ENCODE measurements at regions not wholly inside any gene's neighbourhood (a gene's known extent, or its start where the extent isn't known, plus 50 kb on each side); places are given as distances from the start of the nearest gene placed in this dataset.

DNA sequence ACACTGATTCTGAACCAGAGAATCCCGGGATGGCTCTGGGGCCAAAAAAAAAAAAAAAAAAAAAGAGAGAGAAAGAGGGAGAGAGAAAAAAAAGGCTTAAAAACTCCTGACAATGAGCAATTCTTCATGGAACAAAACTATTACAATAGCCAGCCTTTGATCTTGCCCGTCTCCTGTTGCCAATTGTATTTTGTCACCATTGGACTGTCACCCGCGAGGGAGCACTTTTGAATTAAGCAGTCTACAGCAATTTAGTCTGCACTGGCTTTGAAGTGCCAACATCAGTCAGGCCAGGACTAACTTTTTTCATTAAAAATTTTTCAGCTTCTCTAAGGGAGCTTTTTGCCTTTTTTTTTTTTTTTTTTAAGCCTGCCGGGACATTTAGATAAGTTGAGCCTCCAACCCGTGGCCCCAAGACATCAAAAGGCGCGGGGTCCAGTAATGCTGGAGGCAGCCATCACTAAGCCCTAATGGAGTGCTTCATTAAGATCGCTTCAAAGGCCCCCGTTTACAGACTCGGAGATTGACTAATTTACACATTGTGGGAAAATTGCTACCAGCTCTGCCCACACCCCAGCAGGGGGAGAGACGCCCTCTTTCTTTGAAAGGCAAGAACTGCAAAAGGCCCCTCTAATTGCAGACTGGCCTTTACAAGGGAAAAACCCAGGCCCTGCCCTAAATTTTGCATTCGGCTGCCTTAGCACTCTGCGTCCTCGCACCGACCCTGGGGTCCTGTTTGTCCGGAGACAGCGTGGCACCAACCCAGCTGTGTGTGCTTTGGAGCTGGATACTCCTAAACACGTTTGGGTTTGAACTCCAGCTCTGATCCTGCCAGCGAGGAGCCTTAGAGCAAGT, 98.1 kb upstream of the MSX1 start:
- no peak overlapping the region for H3K4me3 ChIP-seq
- H3K27me3 ChIP-seq: no peaks in the 10 kb centered on the region
- no peaks in the 10 kb centered on the region for H3K4me1 ChIP-seq (ENCODE audit: insufficient read depth)
- H3K27ac ChIP-seq: no peak overlapping the region
- intact Hi-C loops (cut with DNase I): no loop called here
- no peak for DNase-seq
- TF ChIP-seq POLR2A (IDR thresholded peaks at IDR 0.05) (no peak), EP300 (IDR thresholded peaks at IDR 0.05) (no peak)
- TF ChIP-seq, protein P1, sequence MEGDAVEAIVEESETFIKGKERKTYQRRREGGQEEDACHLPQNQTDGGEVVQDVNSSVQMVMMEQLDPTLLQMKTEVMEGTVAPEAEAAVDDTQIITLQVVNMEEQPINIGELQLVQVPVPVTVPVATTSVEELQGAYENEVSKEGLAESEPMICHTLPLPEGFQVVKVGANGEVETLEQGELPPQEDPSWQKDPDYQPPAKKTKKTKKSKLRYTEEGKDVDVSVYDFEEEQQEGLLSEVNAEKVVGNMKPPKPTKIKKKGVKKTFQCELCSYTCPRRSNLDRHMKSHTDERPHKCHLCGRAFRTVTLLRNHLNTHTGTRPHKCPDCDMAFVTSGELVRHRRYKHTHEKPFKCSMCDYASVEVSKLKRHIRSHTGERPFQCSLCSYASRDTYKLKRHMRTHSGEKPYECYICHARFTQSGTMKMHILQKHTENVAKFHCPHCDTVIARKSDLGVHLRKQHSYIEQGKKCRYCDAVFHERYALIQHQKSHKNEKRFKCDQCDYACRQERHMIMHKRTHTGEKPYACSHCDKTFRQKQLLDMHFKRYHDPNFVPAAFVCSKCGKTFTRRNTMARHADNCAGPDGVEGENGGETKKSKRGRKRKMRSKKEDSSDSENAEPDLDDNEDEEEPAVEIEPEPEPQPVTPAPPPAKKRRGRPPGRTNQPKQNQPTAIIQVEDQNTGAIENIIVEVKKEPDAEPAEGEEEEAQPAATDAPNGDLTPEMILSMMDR (IDR thresholded peaks at IDR 0.05): no peak
- no peaks in the 10 kb centered on the region for H3K36me3 ChIP-seq
- H3K9me3 ChIP-seq: no peaks in the 10 kb centered on the region
- WGBS, 3 donors: 77 to 89% (median 87%) methylated on average over 20 of the region's 20 CpGs

DNA sequence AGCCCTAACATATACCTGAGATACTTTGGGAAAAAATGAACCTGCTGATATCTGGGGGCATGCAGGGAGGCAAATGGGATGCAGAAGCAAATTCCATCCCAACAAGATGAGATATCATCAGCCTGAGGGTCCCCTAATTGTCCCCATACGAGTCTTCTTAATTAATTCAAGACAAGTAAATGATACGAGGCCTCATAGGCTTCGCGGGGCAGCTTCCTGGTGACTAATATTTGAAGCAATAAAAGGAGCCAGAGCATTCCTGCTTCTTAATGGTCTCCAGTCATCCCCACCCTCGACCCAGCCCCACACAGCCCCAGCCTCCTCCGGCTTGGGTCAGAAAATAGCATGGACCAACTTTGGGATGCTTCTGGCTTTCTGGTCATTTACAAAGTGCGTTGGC, 99.6 kb upstream of the MSX1 start:
- H3K4me1 ChIP-seq (ENCODE audit: insufficient read depth): no peaks in the 10 kb centered on the region
- TF ChIP-seq EP300 (IDR thresholded peaks at IDR 0.05) (no peak), POLR2A (IDR thresholded peaks at IDR 0.05) (no peak)
- TF ChIP-seq, protein P1 (IDR thresholded peaks at IDR 0.05): no peak
- no peak for DNase-seq
- no peak overlapping the region for H3K4me3 ChIP-seq
- H3K36me3 ChIP-seq: no peaks in the 10 kb centered on the region
- H3K9me3 ChIP-seq: no peaks in the 10 kb centered on the region
- no peak overlapping the region for H3K27ac ChIP-seq
- 89 to 92% (median 90%) methylated on average over 7 of the region's 7 CpGs for WGBS, 3 donors
- intact Hi-C loops (cut with DNase I): no loop called here
- no peaks in the 10 kb centered on the region for H3K27me3 ChIP-seq

DNA sequence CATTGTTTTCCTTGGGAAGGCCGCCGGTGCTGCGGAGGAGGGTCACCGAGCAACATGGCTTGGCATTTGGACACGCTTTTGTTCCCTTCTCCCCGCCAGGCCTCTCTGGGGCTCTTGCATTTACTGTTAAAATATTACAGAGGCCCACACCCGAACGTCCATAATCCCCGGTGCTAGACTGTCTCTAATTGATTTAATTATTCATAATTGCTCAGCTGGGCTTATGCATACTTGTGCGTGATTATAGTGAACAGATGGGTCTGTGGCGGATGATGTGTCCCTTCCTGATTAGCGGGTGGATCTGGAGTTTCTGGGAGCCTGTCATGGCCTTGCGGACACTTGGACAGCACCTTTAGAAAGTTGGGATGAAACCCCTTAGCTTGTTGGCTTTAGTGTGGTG, 100.2 kb upstream of the MSX1 start:
- whole genome bisulfite sequencing, 3 donors: 95 to 96% (median 96%) methylated on average over 13 of the region's 13 CpGs
- intact Hi-C loops (cut with DNase I): no loop called here
- TF ChIP-seq EP300 (IDR thresholded peaks at IDR 0.05): no peak
- TF ChIP-seq POLR2A (IDR thresholded peaks at IDR 0.05): no peak
- TF ChIP-seq, protein P1 (IDR thresholded peaks at IDR 0.05): no peak
- H3K4me3 ChIP-seq: no peak overlapping the region
- no peaks in the 10 kb centered on the region for H3K9me3 ChIP-seq
- no peaks in the 10 kb centered on the region for H3K4me1 ChIP-seq (ENCODE audit: insufficient read depth)
- DNase-seq: no peak
- no peaks in the 10 kb centered on the region for H3K36me3 ChIP-seq
- H3K27me3 ChIP-seq: no peaks in the 10 kb centered on the region
- H3K27ac ChIP-seq: no peak overlapping the region

DNA sequence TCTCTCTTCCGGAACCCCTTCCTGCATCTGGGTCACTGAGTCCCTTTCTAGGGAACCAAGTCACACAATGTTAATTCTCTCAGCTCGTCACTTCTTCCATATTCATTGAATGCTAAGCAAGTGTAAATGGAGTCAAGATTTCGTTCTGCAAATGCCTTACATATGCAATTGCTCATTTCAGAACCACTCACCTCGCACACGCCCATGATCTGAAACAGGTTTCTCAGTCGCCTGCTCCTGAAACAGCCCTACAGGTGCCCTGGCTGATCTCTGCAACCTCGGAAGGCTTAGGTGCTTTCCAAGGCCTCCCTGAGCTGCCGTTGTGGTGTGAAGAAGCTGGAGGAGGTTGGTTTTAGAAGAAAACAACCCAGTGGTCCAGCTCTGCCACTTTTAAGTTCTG, 100.8 kb upstream of the MSX1 start:
- WGBS, 3 donors: 92 to 95% (median 93%) methylated on average over 8 of the region's 8 CpGs
- no peaks in the 10 kb centered on the region for H3K4me1 ChIP-seq (ENCODE audit: insufficient read depth)
- H3K36me3 ChIP-seq: no peaks in the 10 kb centered on the region
- intact Hi-C loops (cut with DNase I): no loop called here
- no peak overlapping the region for H3K4me3 ChIP-seq
- no peaks in the 10 kb centered on the region for H3K9me3 ChIP-seq
- DNase-seq: no peak
- TF ChIP-seq POLR2A (IDR thresholded peaks at IDR 0.05): no peak
- TF ChIP-seq EP300 (IDR thresholded peaks at IDR 0.05): no peak
- TF ChIP-seq, protein P1 (IDR thresholded peaks at IDR 0.05): no peak
- no peaks in the 10 kb centered on the region for H3K27me3 ChIP-seq
- H3K27ac ChIP-seq: no peak overlapping the region

Measured in ovary (tissue), 7 donors.